IgD-negative memory B cell (primary cell): ENCODE measurements at regions not wholly inside any gene's neighbourhood (a gene's known extent, or its start where the extent isn't known, plus 50 kb on each side); places are given as distances from the start of the nearest gene placed in this dataset.

ENCODE experiments used
- H3K27ac Mint-ChIP-seq, 3 donors: one replicate each; pipeline ENCODE4 v1.8.0; 2020 to 2022; ENCODE audit warnings: mild to moderate bottlenecking in 3 of 3, mixed read lengths in 3 of 3, moderate library complexity in 1 of 3
- H3K27me3 Mint-ChIP-seq: one replicate; pipeline ENCODE4 v1.8.0; 2021; ENCODE audit warnings: mixed read lengths
- H3K36me3 Mint-ChIP-seq: one replicate; pipeline ENCODE4 v1.8.0; 2020; ENCODE audit warnings: mild to moderate bottlenecking, mixed read lengths
- H3K4me1 Mint-ChIP-seq, 3 donors: one replicate each; pipeline ENCODE4 v1.8.0; 2020 to 2022; ENCODE audit warnings: mixed read lengths in 3 of 3, mild to moderate bottlenecking in 1 of 3
- H3K4me3 Mint-ChIP-seq, 4 donors: one replicate each; pipeline ENCODE4 v1.8.0; 2020 to 2022; ENCODE audit warnings: mild to moderate bottlenecking in 4 of 4, mixed read lengths in 4 of 4, moderate library complexity in 3 of 4
- H3K9me3 Mint-ChIP-seq, 3 donors: one replicate each; pipeline ENCODE4 v1.8.0; 2020 to 2021; ENCODE audit warnings: mixed read lengths in 3 of 3, mild to moderate bottlenecking in 1 of 3

GRCh38 chr11:35065566-35065965 is 73.4 kb upstream of the CD44 start:
- peak overlapping the region in 1 of 3 donors; percentile 29 for H3K27ac Mint-ChIP-seq
- peaks cover 3% of the 10 kb centered on the region for H3K36me3 Mint-ChIP-seq
- H3K9me3 Mint-ChIP-seq: peaks cover 0 to 5% (median 0%) of the 10 kb centered on the region in 3 donors
- H3K27me3 Mint-ChIP-seq: no peaks in the 10 kb centered on the region
- H3K4me3 Mint-ChIP-seq: peak overlapping the region in 1 of 4 donors; percentile 3
- peaks cover 16 to 23% (median 19%) of the 10 kb centered on the region in 3 donors for H3K4me1 Mint-ChIP-seq

- peaks cover 3% of the 10 kb centered on the region for H3K36me3 Mint-ChIP-seq
- H3K27ac Mint-ChIP-seq: peak overlapping the region in 1 of 3 donors; percentile 80
- H3K4me1 Mint-ChIP-seq: peaks cover 16 to 23% (median 19%) of the 10 kb centered on the region in 3 donors
- peak overlapping the region in 1 of 4 donors; percentile 29 for H3K4me3 Mint-ChIP-seq
- H3K27me3 Mint-ChIP-seq: no peaks in the 10 kb centered on the region
- peaks cover 0 to 5% (median 0%) of the 10 kb centered on the region in 3 donors for H3K9me3 Mint-ChIP-seq
Observed at GRCh38 chr11:35066030-35066429, 72.9 kb upstream of the CD44 start.

- peaks cover 3% of the 10 kb centered on the region for H3K36me3 Mint-ChIP-seq
- no peaks in the 10 kb centered on the region for H3K27me3 Mint-ChIP-seq
- peak overlapping the region; percentile 0 to 84 (median 17) for H3K4me3 Mint-ChIP-seq
- peaks cover 0 to 5% (median 0%) of the 10 kb centered on the region in 3 donors for H3K9me3 Mint-ChIP-seq
- peaks cover 16 to 23% (median 21%) of the 10 kb centered on the region in 3 donors for H3K4me1 Mint-ChIP-seq
- H3K27ac Mint-ChIP-seq: peak overlapping the region; percentile 0 to 80 (median 60)
Observed at GRCh38 chr11:35066783-35067423, 72.1 kb upstream of the CD44 start.

GRCh38 chr11:35071722-35072121 is 67.2 kb upstream of the CD44 start:
- H3K4me1 Mint-ChIP-seq: peaks cover 15 to 29% (median 27%) of the 10 kb centered on the region in 3 donors
- H3K27ac Mint-ChIP-seq: peak overlapping the region in 1 of 3 donors; percentile 11
- H3K27me3 Mint-ChIP-seq: no peaks in the 10 kb centered on the region
- H3K36me3 Mint-ChIP-seq: peaks cover 3% of the 10 kb centered on the region
- H3K9me3 Mint-ChIP-seq: peaks cover 0 to 5% (median 0%) of the 10 kb centered on the region in 3 donors
- H3K4me3 Mint-ChIP-seq: peak overlapping the region in 1 of 4 donors; percentile 14

GRCh38 chr11:35073691-35074419 is 65.1 kb upstream of the CD44 start:
- H3K36me3 Mint-ChIP-seq: no peaks in the 10 kb centered on the region
- H3K27me3 Mint-ChIP-seq: no peaks in the 10 kb centered on the region
- H3K4me3 Mint-ChIP-seq: no peak overlapping the region
- peaks cover 27 to 41% (median 35%) of the 10 kb centered on the region in 3 donors for H3K4me1 Mint-ChIP-seq
- H3K9me3 Mint-ChIP-seq: peaks cover 0 to 5% (median 0%) of the 10 kb centered on the region in 3 donors
- no peak overlapping the region for H3K27ac Mint-ChIP-seq

- Mint-ChIP-seq H3K36me3 (no peaks in the 10 kb centered on the region), H3K9me3 (no peaks in the 10 kb centered on the region), H3K4me3 (peak overlapping the region in 2 of 4 donors; percentile 5 to 46), H3K27ac (peak overlapping the region; percentile 13 to 98 (median 91)), H3K27me3 (no peaks in the 10 kb centered on the region), H3K4me1 (peaks cover 43 to 52% (median 48%) of the 10 kb centered on the region in 3 donors)
Observed at GRCh38 chr11:35076201-35077100, 62.5 kb upstream of the CD44 start.

GRCh38 chr11:35077709-35078469 is 61.1 kb upstream of the CD44 start:
- no peaks in the 10 kb centered on the region for H3K36me3 Mint-ChIP-seq
- H3K4me1 Mint-ChIP-seq: peaks cover 44 to 62% (median 54%) of the 10 kb centered on the region in 3 donors
- peak overlapping the region; percentile 51 to 85 (median 79) for H3K4me3 Mint-ChIP-seq
- H3K27ac Mint-ChIP-seq: peak overlapping the region; percentile 91 to 98 (median 96)
- H3K27me3 Mint-ChIP-seq: no peaks in the 10 kb centered on the region
- H3K9me3 Mint-ChIP-seq: no peaks in the 10 kb centered on the region

- no peaks in the 10 kb centered on the region for H3K36me3 Mint-ChIP-seq
- peak overlapping the region; percentile 91 to 98 (median 96) for H3K27ac Mint-ChIP-seq
- peak overlapping the region; percentile 51 to 85 (median 79) for H3K4me3 Mint-ChIP-seq
- H3K27me3 Mint-ChIP-seq: no peaks in the 10 kb centered on the region
- peaks cover 45 to 66% (median 56%) of the 10 kb centered on the region in 3 donors for H3K4me1 Mint-ChIP-seq
- no peaks in the 10 kb centered on the region for H3K9me3 Mint-ChIP-seq
Observed at GRCh38 chr11:35078470-35078735, 60.6 kb upstream of the CD44 start.

GRCh38 chr11:35079611-35080010 is 59.4 kb upstream of the CD44 start:
- no peaks in the 10 kb centered on the region for H3K27me3 Mint-ChIP-seq
- H3K4me1 Mint-ChIP-seq: peaks cover 55 to 74% (median 66%) of the 10 kb centered on the region in 3 donors
- H3K9me3 Mint-ChIP-seq: no peaks in the 10 kb centered on the region
- peak overlapping the region; percentile 67 to 96 (median 91) for H3K27ac Mint-ChIP-seq
- no peaks in the 10 kb centered on the region for H3K36me3 Mint-ChIP-seq
- peak overlapping the region in 2 of 4 donors; percentile 5 to 13 for H3K4me3 Mint-ChIP-seq

- Mint-ChIP-seq H3K27me3 (no peaks in the 10 kb centered on the region), H3K36me3 (no peaks in the 10 kb centered on the region), H3K4me3 (peak overlapping the region; percentile 54 to 91 (median 72)), H3K27ac (peak overlapping the region; percentile 92 to 98 (median 97)), H3K9me3 (no peaks in the 10 kb centered on the region), H3K4me1 (peaks cover 39 to 63% (median 57%) of the 10 kb centered on the region in 3 donors)
Observed at GRCh38 chr11:35082321-35083180, 56.4 kb upstream of the CD44 start.

- no peaks in the 10 kb centered on the region for H3K27me3 Mint-ChIP-seq
- peaks cover 37 to 63% (median 57%) of the 10 kb centered on the region in 3 donors for H3K4me1 Mint-ChIP-seq
- peak overlapping the region; percentile 54 to 91 (median 72) for H3K4me3 Mint-ChIP-seq
- no peaks in the 10 kb centered on the region for H3K9me3 Mint-ChIP-seq
- H3K36me3 Mint-ChIP-seq: no peaks in the 10 kb centered on the region
- H3K27ac Mint-ChIP-seq: peak overlapping the region; percentile 92 to 98 (median 97)
Observed at GRCh38 chr11:35083181-35083430, 55.9 kb upstream of the CD44 start.

GRCh38 chr11:35083431-35084238 is 55.3 kb upstream of the CD44 start:
- H3K27ac Mint-ChIP-seq: peak overlapping the region; percentile 92 to 98 (median 97)
- no peaks in the 10 kb centered on the region for H3K27me3 Mint-ChIP-seq
- peak overlapping the region; percentile 54 to 91 (median 72) for H3K4me3 Mint-ChIP-seq
- H3K9me3 Mint-ChIP-seq: no peaks in the 10 kb centered on the region
- peaks cover 38 to 63% (median 57%) of the 10 kb centered on the region in 3 donors for H3K4me1 Mint-ChIP-seq
- no peaks in the 10 kb centered on the region for H3K36me3 Mint-ChIP-seq
